ENCODE measurements at regions not wholly inside any gene's neighbourhood (a gene's known extent, or its start where the extent isn't known, plus 50 kb on each side); places are given as distances from the start of the nearest gene placed in this dataset.

DNA sequence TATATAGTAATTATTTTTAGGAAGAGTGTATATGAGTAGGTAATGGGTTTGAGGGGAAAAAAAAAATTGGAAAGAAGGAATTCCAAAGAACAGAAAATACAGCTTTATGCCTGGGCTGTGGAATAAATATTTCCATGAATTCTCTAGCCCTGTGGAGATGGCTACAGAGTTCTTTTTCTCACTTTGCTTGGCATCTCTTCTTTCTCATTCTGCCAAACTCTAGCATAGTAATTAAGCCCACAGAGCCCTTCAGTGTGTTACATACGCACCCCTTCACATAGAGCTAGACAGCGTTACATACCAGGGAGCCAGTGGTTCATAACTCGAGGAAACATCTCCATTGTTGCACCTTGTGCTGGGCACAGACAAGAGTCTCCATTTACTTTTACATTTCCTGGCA lies 621.1 kb downstream of the CDH8 start:
- DNase-seq: no peak
- TF ChIP-seq EZH2 (optimal IDR thresholded peaks at IDR 0.05; ENCODE audit: low read depth, low read length) (no peak), EZH2phosphoT487 (IDR thresholded peaks at IDR 0.05; ENCODE audit: low read length) (no peak)
- TF ChIP-seq, protein P1, sequence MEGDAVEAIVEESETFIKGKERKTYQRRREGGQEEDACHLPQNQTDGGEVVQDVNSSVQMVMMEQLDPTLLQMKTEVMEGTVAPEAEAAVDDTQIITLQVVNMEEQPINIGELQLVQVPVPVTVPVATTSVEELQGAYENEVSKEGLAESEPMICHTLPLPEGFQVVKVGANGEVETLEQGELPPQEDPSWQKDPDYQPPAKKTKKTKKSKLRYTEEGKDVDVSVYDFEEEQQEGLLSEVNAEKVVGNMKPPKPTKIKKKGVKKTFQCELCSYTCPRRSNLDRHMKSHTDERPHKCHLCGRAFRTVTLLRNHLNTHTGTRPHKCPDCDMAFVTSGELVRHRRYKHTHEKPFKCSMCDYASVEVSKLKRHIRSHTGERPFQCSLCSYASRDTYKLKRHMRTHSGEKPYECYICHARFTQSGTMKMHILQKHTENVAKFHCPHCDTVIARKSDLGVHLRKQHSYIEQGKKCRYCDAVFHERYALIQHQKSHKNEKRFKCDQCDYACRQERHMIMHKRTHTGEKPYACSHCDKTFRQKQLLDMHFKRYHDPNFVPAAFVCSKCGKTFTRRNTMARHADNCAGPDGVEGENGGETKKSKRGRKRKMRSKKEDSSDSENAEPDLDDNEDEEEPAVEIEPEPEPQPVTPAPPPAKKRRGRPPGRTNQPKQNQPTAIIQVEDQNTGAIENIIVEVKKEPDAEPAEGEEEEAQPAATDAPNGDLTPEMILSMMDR (IDR thresholded peaks at IDR 0.05; ENCODE audit: low read length): no peak
- Histone ChIP-seq H3F3A (ENCODE audit: insufficient read depth, low read length) (no peaks in the 10 kb centered on the region), H3K79me2 (ENCODE audit: low read length) (no peaks in the 10 kb centered on the region), H3K9ac (ENCODE audit: low read length) (no peak overlapping the region), H3K27me3 (replicated peaks; ENCODE audit: insufficient read depth, low read length) (no peaks in the 10 kb centered on the region), H3K4me3 (ENCODE audit: low read length) (no peak overlapping the region), H3K36me3 (replicated peaks; ENCODE audit: insufficient read depth, low read length) (no peaks in the 10 kb centered on the region), H3K4me1 (ENCODE audit: low read length) (peaks cover 2% of the 10 kb centered on the region; the same call in 1 of the 2 replicates), H4K20me1 (ENCODE audit: insufficient read depth, low read length) (no peaks in the 10 kb centered on the region), H3K27ac (ENCODE audit: low read length) (no peak overlapping the region), H2AFZ (ENCODE audit: low read length) (no peak overlapping the region), H3K9me2 (replicated peaks; ENCODE audit: insufficient read depth, low read length) (no peaks in the 10 kb centered on the region), H3K4me2 (ENCODE audit: low read depth, low read length) (no peak overlapping the region), H3K9me3 (replicated peaks; ENCODE audit: insufficient read depth, low read length) (no peaks in the 10 kb centered on the region)

DNA sequence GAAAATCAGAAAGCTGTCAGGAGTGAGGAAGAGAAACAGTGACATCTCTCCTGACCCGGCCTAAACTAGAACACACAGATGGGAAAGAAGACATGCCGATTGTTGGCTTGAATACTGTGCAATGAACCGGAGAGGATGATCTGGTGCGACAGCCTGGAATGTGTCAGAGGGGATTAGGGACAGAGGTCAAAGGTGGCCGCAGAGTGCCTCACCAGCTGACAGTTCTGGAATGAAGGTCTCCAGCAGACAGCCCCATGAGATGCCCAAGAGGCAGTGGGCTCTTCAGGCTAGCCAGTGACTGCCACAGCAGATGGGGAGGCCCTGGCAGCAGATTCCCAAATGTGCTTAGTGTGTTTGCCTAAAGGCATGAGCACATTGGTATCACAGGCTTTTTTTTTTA lies 623.2 kb downstream of the CDH8 start:
- no peak overlapping the region for H3K9ac ChIP-seq (ENCODE audit: low read length)
- TF ChIP-seq EZH2 (optimal IDR thresholded peaks at IDR 0.05; ENCODE audit: low read depth, low read length) (no peak), EZH2phosphoT487 (IDR thresholded peaks at IDR 0.05; ENCODE audit: low read length) (no peak)
- TF ChIP-seq, protein P1 (IDR thresholded peaks at IDR 0.05; ENCODE audit: low read length): no peak
- H3K9me2 ChIP-seq (replicated peaks; ENCODE audit: insufficient read depth, low read length): no peaks in the 10 kb centered on the region
- no peak overlapping the region for H2AFZ ChIP-seq (ENCODE audit: low read length)
- H3K9me3 ChIP-seq (replicated peaks; ENCODE audit: insufficient read depth, low read length): no peaks in the 10 kb centered on the region
- no peak overlapping the region for H3K4me2 ChIP-seq (ENCODE audit: low read depth, low read length)
- H3K4me1 ChIP-seq (ENCODE audit: low read length): peaks cover 13% of the 10 kb centered on the region; the same call in 1 of the 2 replicates
- H3K27ac ChIP-seq (ENCODE audit: low read length): no peak overlapping the region
- H4K20me1 ChIP-seq (ENCODE audit: insufficient read depth, low read length): no peaks in the 10 kb centered on the region
- H3K4me3 ChIP-seq (ENCODE audit: low read length): no peak overlapping the region
- no peaks in the 10 kb centered on the region for H3K36me3 ChIP-seq (replicated peaks; ENCODE audit: insufficient read depth, low read length)
- no peak for DNase-seq
- no peaks in the 10 kb centered on the region for H3K27me3 ChIP-seq (replicated peaks; ENCODE audit: insufficient read depth, low read length)
- no peaks in the 10 kb centered on the region for H3F3A ChIP-seq (ENCODE audit: insufficient read depth, low read length)
- no peaks in the 10 kb centered on the region for H3K79me2 ChIP-seq (ENCODE audit: low read length)

DNA sequence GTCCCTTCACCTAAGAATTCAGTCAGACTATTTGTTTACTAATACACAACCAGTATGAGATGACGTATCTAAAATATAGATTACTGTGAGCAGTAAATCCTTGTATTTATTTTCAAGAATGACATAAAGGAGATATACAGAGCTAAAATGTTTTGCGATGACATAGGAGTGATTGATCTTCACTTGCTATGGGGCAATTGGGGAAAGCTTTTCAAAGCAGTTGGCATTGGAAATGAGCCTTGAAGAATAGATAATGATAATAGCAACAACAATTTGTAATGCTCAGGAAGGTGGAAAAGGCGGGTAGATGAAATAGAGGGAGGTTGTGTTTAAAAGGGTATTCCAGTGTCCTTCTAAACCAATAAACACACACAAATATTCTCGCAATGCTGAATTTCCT lies 623.7 kb downstream of the CDH8 start:
- Histone ChIP-seq H3K27ac (ENCODE audit: low read length) (no peak overlapping the region), H3K9ac (ENCODE audit: low read length) (no peak overlapping the region), H4K20me1 (ENCODE audit: insufficient read depth, low read length) (no peaks in the 10 kb centered on the region), H3K9me2 (replicated peaks; ENCODE audit: insufficient read depth, low read length) (no peaks in the 10 kb centered on the region), H3K79me2 (ENCODE audit: low read length) (no peaks in the 10 kb centered on the region), H3K4me1 (ENCODE audit: low read length) (peaks cover 13% of the 10 kb centered on the region; the same call in 1 of the 2 replicates), H3F3A (ENCODE audit: insufficient read depth, low read length) (no peaks in the 10 kb centered on the region), H3K36me3 (replicated peaks; ENCODE audit: insufficient read depth, low read length) (no peaks in the 10 kb centered on the region), H2AFZ (ENCODE audit: low read length) (no peak overlapping the region), H3K4me3 (ENCODE audit: low read length) (no peak overlapping the region), H3K27me3 (replicated peaks; ENCODE audit: insufficient read depth, low read length) (no peaks in the 10 kb centered on the region), H3K9me3 (replicated peaks; ENCODE audit: insufficient read depth, low read length) (no peaks in the 10 kb centered on the region), H3K4me2 (ENCODE audit: low read depth, low read length) (no peak overlapping the region)
- DNase-seq: no peak
- TF ChIP-seq, protein P1 (IDR thresholded peaks at IDR 0.05; ENCODE audit: low read length): no peak
- no peak for TF ChIP-seq EZH2 (optimal IDR thresholded peaks at IDR 0.05; ENCODE audit: low read depth, low read length)
- TF ChIP-seq EZH2phosphoT487 (IDR thresholded peaks at IDR 0.05; ENCODE audit: low read length): no peak
